Kidney epithelial cell (primary cell): ENCODE measurements at regions not wholly inside any gene's neighbourhood (a gene's known extent, or its start where the extent isn't known, plus 50 kb on each side); places are given as distances from the start of the nearest gene placed in this dataset.

Experiments
- DNase-seq: peaks from one replicate; pipeline ENCODE4 v3.0.0-alpha.2; 2010; ENCODE audit warnings: low read depth
- H3K27me3 ChIP-seq: 2 replicates; pipeline ENCODE4 v1.6.0; 2011; ENCODE audit warnings: low read length; ENCODE audit not compliant: control insufficient read depth, insufficient read depth
- H3K36me3 ChIP-seq: 2 replicates; pipeline ENCODE4 v1.5.1; 2011; ENCODE audit warnings: low read length; ENCODE audit not compliant: control insufficient read depth, insufficient read depth
- H3K4me3 ChIP-seq: 2 replicates; pipeline ENCODE4 v1.5.1; 2011; ENCODE audit warnings: low read depth, mild to moderate bottlenecking, control low read depth, low read length
- CTCF ChIP-seq: IDR thresholded peaks from 2 replicates; pipeline ENCODE4 v1.5.1; 2011; ENCODE audit warnings: mild to moderate bottlenecking, moderate library complexity, low read length, control low read depth, inconsistent platforms; ENCODE audit not compliant: insufficient read depth, poor library complexity, severe bottlenecking

DNA sequence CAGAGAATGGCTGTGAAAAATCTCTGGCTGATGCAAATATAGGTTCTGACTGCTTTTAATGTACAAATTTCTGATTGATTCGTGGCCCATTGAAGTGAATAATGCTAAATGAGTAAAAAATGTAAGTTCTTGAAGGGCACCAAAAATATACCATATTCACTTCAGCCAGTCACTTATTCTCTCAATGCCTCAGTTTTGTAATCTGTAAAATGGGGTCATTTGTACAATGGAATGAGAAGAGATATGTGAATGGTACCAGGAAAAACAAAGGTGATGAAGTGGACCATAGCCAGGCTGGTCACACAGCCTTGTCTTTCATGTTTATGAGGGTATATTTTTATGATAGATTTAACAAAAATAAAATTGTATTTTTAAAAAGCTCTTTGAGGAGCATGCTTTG is 441.2 kb upstream of the NR3C2 start:
- no peak for TF ChIP-seq CTCF
- Histone ChIP-seq H3K4me3 (no peak overlapping the region), H3K27me3 (no peaks in the 10 kb centered on the region), H3K36me3 (no peaks in the 10 kb centered on the region)
- DNase-seq, result no peak

- DNase-seq, result no peak
- TF ChIP-seq CTCF, result no peak
- Histone ChIP-seq H3K36me3 (no peaks in the 10 kb centered on the region), H3K4me3 (no peak overlapping the region), H3K27me3 (no peaks in the 10 kb centered on the region)
Measured at GRCh38 chr4:148881860-148882643, 439.8 kb upstream of the NR3C2 start.

- TF ChIP-seq CTCF, result no peak
- DNase-seq, result no peak
- H3K4me3 ChIP-seq, result no peak overlapping the region
- no peaks in the 10 kb centered on the region for H3K27me3 ChIP-seq
- H3K36me3 ChIP-seq, result no peaks in the 10 kb centered on the region
Measured at GRCh38 chr4:148874331-148874730, 432.1 kb upstream of the NR3C2 start.

GRCh38 chr4:148868191-148868590 is 426.0 kb upstream of the NR3C2 start:
- DNase-seq, result no peak
- TF ChIP-seq CTCF, result no peak
- no peak overlapping the region for H3K4me3 ChIP-seq
- no peaks in the 10 kb centered on the region for H3K36me3 ChIP-seq
- no peaks in the 10 kb centered on the region for H3K27me3 ChIP-seq

GRCh38 chr4:148866666-148867065 is 424.5 kb upstream of the NR3C2 start:
- no peak overlapping the region for H3K4me3 ChIP-seq
- DNase-seq, result no peak
- H3K36me3 ChIP-seq, result no peaks in the 10 kb centered on the region
- H3K27me3 ChIP-seq, result no peaks in the 10 kb centered on the region
- TF ChIP-seq CTCF, result no peak

- DNase-seq, result no peak
- Histone ChIP-seq H3K27me3 (no peaks in the 10 kb centered on the region), H3K36me3 (no peaks in the 10 kb centered on the region), H3K4me3 (no peak overlapping the region)
- no peak for TF ChIP-seq CTCF
Measured at GRCh38 chr4:148857973-148858534, 415.8 kb upstream of the NR3C2 start.
